Naive thymus-derived CD8-positive, alpha-beta T cell (primary cell): ENCODE measurements at regions not wholly inside any gene's neighbourhood (a gene's known extent, or its start where the extent isn't known, plus 50 kb on each side); places are given as distances from the start of the nearest gene placed in this dataset.

Experiments used
- ATAC-seq, 2 donors: fragments of 150-1000 bp; cut with Tn5 transposase in 1 of 2; sonication (Bioruptor Pico), chemical (Tn5 transposase) in 1 of 2; 1 replicate in 1 of 2; 2 replicates in 1 of 2; pipeline ENCODE4 v1.10.0; 2021; ENCODE audit warnings: mild to moderate bottlenecking in 2 of 2, moderate library complexity in 2 of 2
- POLR2A ChIA-PET: fragments of 350-600 bp; sonication (Branson Sonifier 250); formaldehyde crosslinking; loops from one replicate; lab custom pipeline; 2021; ENCODE audit warnings: antibody characterized with exemption; lab: Charles Lee
- DNase-seq, 10 donors: peaks; one replicate each; pipeline versions ENCODE4 v3.0.0 to v3.0.0-alpha.2; 2020 to 2022
- H3K27ac Mint-ChIP-seq, 10 donors: one replicate each; pipeline ENCODE4 v1.8.0; 2020 to 2022; ENCODE audit warnings: mild to moderate bottlenecking in 10 of 10, mixed read lengths in 10 of 10, moderate library complexity in 4 of 10, inconsistent platforms in 1 of 10
- H3K27me3 Mint-ChIP-seq, 5 donors: one replicate each; pipeline ENCODE4 v1.8.0; 2021 to 2022; ENCODE audit warnings: mixed read lengths in 5 of 5
- H3K36me3 Mint-ChIP-seq, 3 donors: one replicate each; pipeline ENCODE4 v1.8.0; 2020 to 2022; ENCODE audit warnings: mixed read lengths in 3 of 3, mild to moderate bottlenecking in 2 of 3, inconsistent platforms in 1 of 3
- H3K4me1 Mint-ChIP-seq, 4 donors: one replicate each; pipeline ENCODE4 v1.8.0; 2021 to 2022; ENCODE audit warnings: mixed read lengths in 4 of 4
- H3K4me3 Mint-ChIP-seq, 10 donors: one replicate each; pipeline ENCODE4 v1.8.0; 2020 to 2022; ENCODE audit warnings: mild to moderate bottlenecking in 10 of 10, mixed read lengths in 10 of 10, moderate library complexity in 6 of 10, inconsistent platforms in 1 of 10
- H3K9me3 Mint-ChIP-seq, 9 donors: one replicate each; pipeline ENCODE4 v1.8.0; 2020 to 2022; ENCODE audit warnings: mixed read lengths in 9 of 9, mild to moderate bottlenecking in 3 of 9, inconsistent platforms in 1 of 9, moderate library complexity in 1 of 9

DNA sequence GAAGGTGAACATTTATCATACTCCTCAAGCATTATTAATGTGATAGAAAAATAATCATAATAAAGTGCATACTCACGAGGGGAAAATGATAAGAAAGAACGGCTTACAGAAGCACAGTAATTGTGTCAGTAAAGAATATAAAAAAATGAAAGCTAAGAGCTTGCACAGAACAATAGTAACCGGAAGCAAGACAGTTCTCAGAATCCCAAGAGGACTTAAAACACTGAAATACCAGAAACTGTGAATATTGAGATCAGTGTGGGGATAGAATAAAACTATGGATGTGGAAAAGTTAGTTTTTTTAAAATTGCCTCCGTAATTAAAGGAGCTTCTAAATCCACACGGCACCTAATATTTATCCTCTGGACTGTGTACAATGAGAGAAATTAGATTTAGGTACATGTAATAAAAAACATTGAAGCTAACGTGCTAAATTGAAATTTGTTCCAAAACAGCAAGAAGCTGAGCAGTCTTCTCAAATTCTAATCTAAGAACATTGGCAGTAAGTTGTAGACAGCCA lies 482.7 kb downstream of the SLITRK6 start:
- no peak for ATAC-seq
- H3K36me3 Mint-ChIP-seq, result no peaks in the 10 kb centered on the region
- POLR2A ChIA-PET, result no interaction called here
- DNase-seq, result no peak
- H3K4me3 Mint-ChIP-seq, result no peak overlapping the region
- peaks cover 0 to 11% (median 0%) of the 10 kb centered on the region in 9 donors for H3K9me3 Mint-ChIP-seq
- H3K4me1 Mint-ChIP-seq, result no peaks in the 10 kb centered on the region
- no peak overlapping the region for H3K27ac Mint-ChIP-seq
- no peaks in the 10 kb centered on the region for H3K27me3 Mint-ChIP-seq

- no peaks in the 10 kb centered on the region for H3K36me3 Mint-ChIP-seq
- DNase-seq (no peak), ATAC-seq (no peak)
- peaks cover 0 to 14% (median 1%) of the 10 kb centered on the region in 9 donors for H3K9me3 Mint-ChIP-seq
- POLR2A ChIA-PET, result no interaction called here
- H3K4me3 Mint-ChIP-seq, result no peak overlapping the region
- no peaks in the 10 kb centered on the region for H3K4me1 Mint-ChIP-seq
- H3K27ac Mint-ChIP-seq, result no peak overlapping the region
- H3K27me3 Mint-ChIP-seq, result no peaks in the 10 kb centered on the region
Measured at GRCh38 chr13:85314686-85315085, 484.5 kb downstream of the SLITRK6 start.

- Mint-ChIP-seq H3K27ac (no peak overlapping the region), H3K36me3 (no peaks in the 10 kb centered on the region), H3K4me1 (no peaks in the 10 kb centered on the region), H3K4me3 (no peak overlapping the region), H3K27me3 (no peaks in the 10 kb centered on the region), H3K9me3 (peaks cover 0 to 15% (median 3%) of the 10 kb centered on the region in 9 donors)
- no peak for ATAC-seq
- POLR2A ChIA-PET, result no interaction called here
- DNase-seq, result no peak
Measured at GRCh38 chr13:85313761-85314503, 485.3 kb downstream of the SLITRK6 start.

DNA sequence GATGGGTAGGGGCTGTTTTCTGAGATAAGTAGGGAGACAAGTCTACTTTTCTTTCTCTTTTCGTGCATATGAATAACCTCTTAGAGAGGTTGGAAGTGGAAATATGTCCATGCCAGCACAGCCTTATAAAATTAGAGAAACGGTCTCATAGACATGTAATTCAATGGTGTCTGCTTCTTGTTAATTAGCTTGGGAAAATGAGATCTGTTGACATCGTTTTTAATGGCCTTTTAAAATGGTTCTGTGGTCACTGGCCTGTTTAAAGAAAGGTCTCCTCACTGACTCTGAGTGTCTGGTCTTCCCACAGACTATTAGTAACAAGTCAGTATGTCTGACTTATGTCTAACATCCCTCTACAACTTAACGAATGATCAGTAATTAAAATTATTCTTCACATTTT lies 487.1 kb downstream of the SLITRK6 start:
- ATAC-seq, result no peak
- Mint-ChIP-seq H3K4me3 (no peak overlapping the region), H3K27me3 (no peaks in the 10 kb centered on the region), H3K27ac (no peak overlapping the region), H3K36me3 (no peaks in the 10 kb centered on the region), H3K9me3 (peaks cover 0 to 15% (median 4%) of the 10 kb centered on the region in 9 donors), H3K4me1 (no peaks in the 10 kb centered on the region)
- POLR2A ChIA-PET, result no interaction called here
- DNase-seq, result no peak

DNA sequence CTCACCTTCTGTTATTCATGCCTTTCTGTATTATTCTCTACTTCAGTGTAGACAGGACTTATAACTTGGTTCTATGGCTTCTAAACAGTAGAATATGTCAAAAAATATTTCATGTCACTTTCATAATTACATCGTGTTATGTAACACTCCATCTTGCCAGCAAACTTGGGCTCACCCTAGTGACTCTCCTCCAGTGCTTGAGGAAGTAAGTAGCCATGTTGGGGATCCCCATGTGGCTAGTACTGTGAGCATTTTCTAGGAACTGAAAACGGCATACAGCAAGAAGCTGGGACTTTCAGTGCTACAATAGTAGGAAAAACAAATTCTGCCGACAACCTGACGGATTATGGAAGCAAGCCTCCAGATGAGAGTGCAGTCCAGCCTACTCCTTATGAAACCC lies 495.6 kb downstream of the SLITRK6 start:
- no peaks in the 10 kb centered on the region for H3K27me3 Mint-ChIP-seq
- H3K9me3 Mint-ChIP-seq, result peaks cover 0 to 9% (median 3%) of the 10 kb centered on the region in 9 donors
- POLR2A ChIA-PET, result no interaction called here
- H3K4me1 Mint-ChIP-seq, result no peaks in the 10 kb centered on the region
- no peak overlapping the region for H3K27ac Mint-ChIP-seq
- ATAC-seq (no peak), DNase-seq (no peak)
- no peaks in the 10 kb centered on the region for H3K36me3 Mint-ChIP-seq
- no peak overlapping the region for H3K4me3 Mint-ChIP-seq

GRCh38 chr13:85298387-85298924 lies 500.8 kb downstream of the SLITRK6 start:
- H3K27me3 Mint-ChIP-seq, result no peaks in the 10 kb centered on the region
- DNase-seq (no peak), ATAC-seq (no peak)
- no peaks in the 10 kb centered on the region for H3K4me1 Mint-ChIP-seq
- no peaks in the 10 kb centered on the region for H3K36me3 Mint-ChIP-seq
- POLR2A ChIA-PET, result no interaction called here
- H3K27ac Mint-ChIP-seq, result no peak overlapping the region
- H3K9me3 Mint-ChIP-seq, result peaks cover 0 to 7% (median under 1%) of the 10 kb centered on the region in 9 donors
- H3K4me3 Mint-ChIP-seq, result no peak overlapping the region

GRCh38 chr13:85288698-85289097 lies 510.5 kb downstream of the SLITRK6 start:
- Mint-ChIP-seq H3K36me3 (no peaks in the 10 kb centered on the region), H3K27me3 (no peaks in the 10 kb centered on the region), H3K4me1 (no peaks in the 10 kb centered on the region), H3K27ac (no peak overlapping the region), H3K9me3 (peaks cover 0 to 14% (median 0%) of the 10 kb centered on the region in 9 donors), H3K4me3 (no peak overlapping the region)
- POLR2A ChIA-PET, result no interaction called here
- ATAC-seq, result no peak
- no peak for DNase-seq

- no peaks in the 10 kb centered on the region for H3K4me1 Mint-ChIP-seq
- H3K27me3 Mint-ChIP-seq, result no peaks in the 10 kb centered on the region
Measured at GRCh38 chr13:85287528-85287927, 511.7 kb downstream of the SLITRK6 start.

GRCh38 chr13:85286081-85286480 lies 513.1 kb downstream of the SLITRK6 start:
- POLR2A ChIA-PET, result no interaction called here
- H3K9me3 Mint-ChIP-seq, result peaks cover 0 to 31% (median 3%) of the 10 kb centered on the region in 9 donors
- no peak overlapping the region for H3K27ac Mint-ChIP-seq
- H3K4me3 Mint-ChIP-seq, result no peak overlapping the region
- ATAC-seq (no peak), DNase-seq (no peak)
- no peaks in the 10 kb centered on the region for H3K4me1 Mint-ChIP-seq
- H3K27me3 Mint-ChIP-seq, result no peaks in the 10 kb centered on the region
- H3K36me3 Mint-ChIP-seq, result no peaks in the 10 kb centered on the region

More at GRCh38 chr13:85287528-85287927, 511.7 kb downstream of the SLITRK6 start:
- H3K4me3 Mint-ChIP-seq, result no peak overlapping the region
- ATAC-seq (no peak), DNase-seq (no peak)
- H3K9me3 Mint-ChIP-seq, result peaks cover 0 to 26% (median 2%) of the 10 kb centered on the region in 9 donors
- no peak overlapping the region for H3K27ac Mint-ChIP-seq
- H3K36me3 Mint-ChIP-seq, result no peaks in the 10 kb centered on the region
- POLR2A ChIA-PET, result no interaction called here

DNA sequence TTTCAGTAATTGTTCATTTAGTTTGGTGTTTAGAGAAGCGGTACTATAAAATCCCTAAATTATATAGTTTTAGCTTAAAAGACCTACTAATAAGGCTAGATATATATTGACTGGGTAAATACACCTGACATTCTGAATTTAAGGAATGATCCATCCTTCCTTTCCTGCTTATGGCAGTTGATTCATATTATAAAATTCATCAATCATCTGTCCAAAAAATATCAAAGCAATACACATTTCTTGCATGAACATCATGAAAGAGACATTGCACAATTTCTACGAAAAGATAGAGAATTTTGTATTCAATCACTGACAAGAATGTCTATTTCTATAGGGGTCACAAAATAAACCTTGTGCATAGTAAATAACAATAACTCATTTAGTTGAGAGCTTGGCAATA lies 514.9 kb downstream of the SLITRK6 start:
- H3K9me3 Mint-ChIP-seq, result peaks cover 0 to 25% (median 3%) of the 10 kb centered on the region in 9 donors
- POLR2A ChIA-PET, result no interaction called here

GRCh38 chr13:85283408-85283807 lies 515.8 kb downstream of the SLITRK6 start:
- Mint-ChIP-seq H3K36me3 (no peaks in the 10 kb centered on the region), H3K4me1 (no peaks in the 10 kb centered on the region), H3K4me3 (no peak overlapping the region), H3K27ac (no peak overlapping the region), H3K9me3 (peaks cover 0 to 20% (median 2%) of the 10 kb centered on the region in 9 donors), H3K27me3 (no peaks in the 10 kb centered on the region)
- POLR2A ChIA-PET, result no interaction called here
- no peak for DNase-seq
- ATAC-seq, result no peak

More for the DNA sequence above, 514.9 kb downstream of the SLITRK6 start:
- DNase-seq (no peak), ATAC-seq (no peak)
- Mint-ChIP-seq H3K27me3 (no peaks in the 10 kb centered on the region), H3K4me1 (no peaks in the 10 kb centered on the region), H3K36me3 (no peaks in the 10 kb centered on the region), H3K4me3 (no peak overlapping the region), H3K27ac (no peak overlapping the region)

DNA sequence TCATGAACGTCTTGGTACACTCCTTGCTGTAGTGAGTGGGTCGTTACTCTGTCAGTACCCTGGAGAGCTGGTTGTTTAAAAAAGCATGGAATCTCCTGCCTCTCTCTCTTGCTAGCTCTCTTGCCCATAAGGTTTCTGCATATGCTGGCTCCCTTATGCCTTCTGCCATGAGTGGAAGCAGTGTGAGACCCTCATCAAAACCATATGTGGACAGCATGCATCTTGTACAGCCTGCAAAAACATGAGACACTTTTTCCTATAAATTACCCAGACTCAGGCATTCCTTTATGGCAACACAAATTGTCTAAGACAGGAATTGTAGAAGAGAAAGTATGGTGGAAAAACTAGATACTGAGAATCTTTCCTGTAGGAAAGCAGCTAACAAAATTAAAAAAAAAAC lies 516.3 kb downstream of the SLITRK6 start:
- DNase-seq, result no peak
- Mint-ChIP-seq H3K4me3 (no peak overlapping the region), H3K9me3 (peaks cover 0 to 20% (median 2%) of the 10 kb centered on the region in 9 donors), H3K36me3 (no peaks in the 10 kb centered on the region), H3K27me3 (no peaks in the 10 kb centered on the region), H3K27ac (no peak overlapping the region), H3K4me1 (no peaks in the 10 kb centered on the region)
- POLR2A ChIA-PET, result no interaction called here
- ATAC-seq, result no peak

- Mint-ChIP-seq H3K27me3 (no peaks in the 10 kb centered on the region), H3K9me3 (peaks cover 0 to 18% (median 3%) of the 10 kb centered on the region in 9 donors), H3K36me3 (no peaks in the 10 kb centered on the region), H3K4me1 (no peaks in the 10 kb centered on the region), H3K27ac (no peak overlapping the region), H3K4me3 (no peak overlapping the region)
- POLR2A ChIA-PET, result no interaction called here
- DNase-seq (no peak), ATAC-seq (no peak)
Measured at GRCh38 chr13:85278851-85279250, 520.4 kb downstream of the SLITRK6 start.
